Upper lobe of right lung (tissue), 1 donor: ENCODE measurements at regions not wholly inside any gene's neighbourhood (a gene's known extent, or its start where the extent isn't known, plus 50 kb on each side); places are given as distances from the start of the nearest gene placed in this dataset.

Experiments
- ATAC-seq: fragments of 200-7000 bp; cut with Tn5 transposase; one replicate; pipeline ENCODE4 v1.9.1; 2020; ENCODE audit warnings: mild to moderate bottlenecking, moderate library complexity
- DNase-seq: peaks from one replicate; pipeline ENCODE4 v3.0.0-alpha.2; 2020
- H3K27ac ChIP-seq: fragments of 200-600 bp; one replicate; pipeline ENCODE4 v1.8.0; 2022
- H3K27me3 ChIP-seq: fragments of 200-600 bp; one replicate; pipeline ENCODE4 v1.8.0; 2022; ENCODE audit warnings: mild to moderate bottlenecking
- H3K36me3 ChIP-seq: fragments of 200-600 bp; one replicate; pipeline ENCODE4 v1.8.0; 2022
- H3K4me1 ChIP-seq: fragments of 200-600 bp; one replicate; pipeline ENCODE4 v1.8.0; 2022
- H3K4me3 ChIP-seq: fragments of 200-600 bp; one replicate; pipeline ENCODE4 v1.8.0; 2022; ENCODE audit warnings: mild to moderate bottlenecking
- H3K9me3 ChIP-seq: fragments of 200-600 bp; one replicate; pipeline ENCODE4 v1.8.0; 2022
- intact Hi-C: fragments of 100-400 bp; cut with DNase I; formaldehyde crosslinking; loops from one replicate; pipeline ENCODE4 v1.11.0; 2022
- TF ChIP-seq, protein P1 (sequence below): fragments of 200-600 bp; IDR thresholded peaks from one replicate; pipeline ENCODE4 v1.8.0; 2022; ENCODE audit warnings: antibody characterized with exemption
- donor health status: DM: no; HTN: yes; CAD: no; lungs with severe emphysema.

DNA sequence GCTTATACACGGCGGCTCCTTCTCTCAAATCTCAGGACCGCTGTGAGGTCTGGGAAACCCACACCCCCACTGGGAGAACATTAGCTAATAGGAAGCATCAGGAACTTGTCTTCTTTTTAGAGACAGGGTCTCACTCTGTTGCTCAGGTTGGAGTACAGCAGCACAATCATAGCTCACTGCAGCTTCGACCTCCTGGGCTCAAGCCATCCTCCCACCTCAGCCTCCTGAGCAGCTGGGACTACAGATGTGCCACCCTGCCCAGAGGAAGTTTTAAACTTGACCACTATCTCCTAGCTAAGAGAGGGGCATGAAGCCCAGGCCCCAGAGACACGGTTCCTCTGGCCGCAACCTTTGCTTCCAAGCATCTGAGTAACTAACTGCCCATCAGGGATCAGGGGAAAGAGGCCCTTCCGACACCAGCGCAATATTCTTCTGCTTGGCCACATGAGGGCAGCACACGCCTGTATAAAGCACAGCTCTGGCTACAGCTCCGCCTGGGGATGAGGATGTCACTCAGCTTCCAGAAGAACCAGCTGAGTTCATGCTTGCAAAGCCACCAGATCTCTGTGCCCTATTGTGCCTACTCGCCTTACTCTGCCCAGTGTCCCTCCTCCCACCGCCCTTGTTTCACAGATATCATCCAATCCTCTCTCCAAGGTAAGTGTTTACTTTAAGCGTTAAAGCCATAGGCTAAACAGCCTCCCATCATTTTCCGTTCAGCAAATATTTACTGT lies 57.6 kb upstream of the SLC6A11 start:
- H3K4me1 ChIP-seq, result no peaks in the 10 kb centered on the region
- no peak for DNase-seq
- no peak overlapping the region for H3K27ac ChIP-seq
- no peaks in the 10 kb centered on the region for H3K36me3 ChIP-seq
- H3K27me3 ChIP-seq, result peaks cover 21% of the 10 kb centered on the region
- peak; percentile 91 for ATAC-seq
- TF ChIP-seq, protein P1, sequence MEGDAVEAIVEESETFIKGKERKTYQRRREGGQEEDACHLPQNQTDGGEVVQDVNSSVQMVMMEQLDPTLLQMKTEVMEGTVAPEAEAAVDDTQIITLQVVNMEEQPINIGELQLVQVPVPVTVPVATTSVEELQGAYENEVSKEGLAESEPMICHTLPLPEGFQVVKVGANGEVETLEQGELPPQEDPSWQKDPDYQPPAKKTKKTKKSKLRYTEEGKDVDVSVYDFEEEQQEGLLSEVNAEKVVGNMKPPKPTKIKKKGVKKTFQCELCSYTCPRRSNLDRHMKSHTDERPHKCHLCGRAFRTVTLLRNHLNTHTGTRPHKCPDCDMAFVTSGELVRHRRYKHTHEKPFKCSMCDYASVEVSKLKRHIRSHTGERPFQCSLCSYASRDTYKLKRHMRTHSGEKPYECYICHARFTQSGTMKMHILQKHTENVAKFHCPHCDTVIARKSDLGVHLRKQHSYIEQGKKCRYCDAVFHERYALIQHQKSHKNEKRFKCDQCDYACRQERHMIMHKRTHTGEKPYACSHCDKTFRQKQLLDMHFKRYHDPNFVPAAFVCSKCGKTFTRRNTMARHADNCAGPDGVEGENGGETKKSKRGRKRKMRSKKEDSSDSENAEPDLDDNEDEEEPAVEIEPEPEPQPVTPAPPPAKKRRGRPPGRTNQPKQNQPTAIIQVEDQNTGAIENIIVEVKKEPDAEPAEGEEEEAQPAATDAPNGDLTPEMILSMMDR, result peak; percentile 70
- H3K9me3 ChIP-seq, result no peaks in the 10 kb centered on the region
- H3K4me3 ChIP-seq, result no peak overlapping the region
- intact Hi-C loops, result loop anchor here (5.0 kb wide), 1 partner anchor 299 kb away; no protein-coding TSS in a partner anchor

DNA sequence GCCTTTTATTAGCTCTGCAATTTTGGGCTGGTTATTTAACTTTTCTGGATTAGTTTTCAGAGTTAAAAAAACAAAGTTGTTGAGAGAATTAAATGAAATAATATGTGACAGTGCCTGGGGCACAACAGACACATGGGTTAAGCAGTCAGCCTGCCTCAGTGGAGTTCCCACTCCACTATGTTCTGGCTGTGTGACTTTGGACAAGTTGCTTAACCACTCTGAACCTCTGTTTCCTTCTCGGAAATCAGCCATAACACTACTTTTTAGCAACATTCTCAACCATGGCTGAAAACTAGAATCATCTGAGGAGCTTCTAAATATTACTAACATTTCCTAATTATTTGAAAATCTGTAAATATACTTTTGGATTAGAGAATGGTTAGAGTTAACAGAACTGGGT lies 56.5 kb upstream of the SLC6A11 start:
- TF ChIP-seq, protein P1, result no peak
- ATAC-seq (no peak), DNase-seq (no peak)
- Histone ChIP-seq H3K4me3 (no peak overlapping the region), H3K9me3 (no peaks in the 10 kb centered on the region), H3K27ac (no peak overlapping the region), H3K36me3 (no peaks in the 10 kb centered on the region), H3K27me3 (peaks cover 25% of the 10 kb centered on the region), H3K4me1 (no peaks in the 10 kb centered on the region)
- intact Hi-C loops, result loop anchor here (5.0 kb wide), 1 partner anchor 298 kb away; no protein-coding TSS in a partner anchor

DNA sequence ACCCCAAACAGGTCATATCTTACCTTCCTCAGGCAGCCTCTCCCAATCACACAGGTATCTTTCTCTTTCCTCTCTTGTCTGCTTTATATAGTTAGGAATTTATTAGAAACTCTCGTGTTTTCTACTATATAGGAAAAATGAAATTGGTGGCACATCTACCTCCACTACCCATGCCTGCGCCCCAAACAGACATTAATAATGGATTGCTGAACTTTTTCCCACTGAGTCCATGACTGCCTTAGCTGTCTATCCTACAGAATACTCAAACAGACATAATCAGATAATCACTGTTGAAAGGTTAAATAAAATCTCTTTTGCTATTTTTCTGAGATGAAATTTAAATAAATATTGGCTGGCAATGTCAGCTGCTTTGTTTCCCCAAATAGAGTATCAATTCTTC lies 55.8 kb upstream of the SLC6A11 start:
- Histone ChIP-seq H3K9me3 (no peaks in the 10 kb centered on the region), H3K36me3 (no peaks in the 10 kb centered on the region), H3K27me3 (peaks cover 20% of the 10 kb centered on the region), H3K4me1 (no peaks in the 10 kb centered on the region), H3K4me3 (no peak overlapping the region), H3K27ac (no peak overlapping the region)
- intact Hi-C loops, result no loop called here
- DNase-seq (no peak), ATAC-seq (no peak)
- TF ChIP-seq, protein P1, result no peak

DNA sequence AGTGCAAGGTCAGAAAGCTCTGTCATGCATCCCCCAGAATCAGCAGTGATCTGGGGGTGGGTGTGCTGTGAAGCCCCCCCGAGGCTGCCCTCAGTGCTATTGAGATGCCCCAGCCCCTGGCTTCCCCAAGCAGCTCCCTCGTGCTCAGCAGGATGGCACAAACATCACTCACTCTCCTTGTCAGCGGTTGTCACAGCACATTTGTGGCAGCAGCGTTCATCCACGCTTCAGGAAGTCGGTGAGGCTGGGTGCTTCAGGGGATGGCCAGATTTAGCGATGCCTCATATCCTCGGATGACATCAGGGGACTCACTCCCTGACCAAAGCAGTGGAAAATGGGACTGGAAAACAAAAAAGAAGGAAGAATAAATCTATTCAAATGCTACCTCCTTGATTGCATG lies 54.4 kb upstream of the SLC6A11 start:
- DNase-seq (no peak), ATAC-seq (no peak)
- TF ChIP-seq, protein P1, result no peak
- H3K27ac ChIP-seq, result no peak overlapping the region
- intact Hi-C loops, result no loop called here
- H3K4me3 ChIP-seq, result no peak overlapping the region
- H3K36me3 ChIP-seq, result no peaks in the 10 kb centered on the region
- H3K9me3 ChIP-seq, result no peaks in the 10 kb centered on the region
- peaks cover 17% of the 10 kb centered on the region for H3K27me3 ChIP-seq
- H3K4me1 ChIP-seq, result no peaks in the 10 kb centered on the region

DNA sequence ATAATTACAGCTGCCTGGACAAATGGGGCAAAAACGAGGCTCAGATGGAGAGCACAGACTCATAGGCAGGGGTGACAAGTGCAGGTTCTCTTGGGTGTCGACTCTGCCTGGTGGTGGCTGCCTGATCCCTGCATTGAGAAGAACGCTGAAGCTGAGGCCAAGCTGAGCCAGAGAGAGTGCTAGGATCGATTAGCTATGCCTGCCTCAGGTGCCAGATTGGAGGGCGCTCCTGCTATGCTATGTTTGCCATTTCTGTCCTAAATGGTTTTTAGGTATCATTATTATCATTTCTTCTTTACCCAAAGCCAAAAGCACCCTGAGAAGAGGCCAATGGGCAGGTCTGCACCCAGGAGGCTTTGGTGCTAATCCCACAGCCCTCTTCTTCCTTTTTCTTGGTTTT lies 53.9 kb upstream of the SLC6A11 start:
- Histone ChIP-seq H3K9me3 (no peaks in the 10 kb centered on the region), H3K27ac (no peak overlapping the region), H3K4me3 (no peak overlapping the region), H3K36me3 (no peaks in the 10 kb centered on the region), H3K27me3 (peaks cover 17% of the 10 kb centered on the region), H3K4me1 (no peaks in the 10 kb centered on the region)
- no peak for DNase-seq
- intact Hi-C loops, result no loop called here
- TF ChIP-seq, protein P1, result no peak
- ATAC-seq, result no peak
